Heart left ventricle (tissue), 16 donors: ENCODE measurements at regions not wholly inside any gene's neighbourhood (a gene's known extent, or its start where the extent isn't known, plus 50 kb on each side); places are given as distances from the start of the nearest gene placed in this dataset.

Experiments
- ATAC-seq, 4 donors: fragments of 200-7000 bp; cut with Tn5 transposase; one replicate each; pipeline ENCODE4 v1.9.1; 2020 to 2022; ENCODE audit warnings: moderate library complexity in 4 of 4, mild to moderate bottlenecking in 3 of 4, moderate number of reproducible peaks in 1 of 4
- DNase-seq, 5 donors: peaks; one replicate each; pipeline ENCODE4 v3.0.0-alpha.2; 2020
- H3K27ac ChIP-seq, 12 donors: fragments of 200-600 bp; sonication (generic) in 4 of 12; one replicate each; pipeline versions ENCODE4 v1.5.0 to v1.8.0; 2016 to 2022; ENCODE audit warnings: mild to moderate bottlenecking in 2 of 12
- H3K27me3 ChIP-seq, 9 donors: fragments of 200-600 bp; sonication (generic) in 2 of 9; one replicate each; pipeline versions ENCODE4 v1.5.1 to v1.8.0; 2016 to 2022; ENCODE audit warnings: mild to moderate bottlenecking in 3 of 9
- H3K36me3 ChIP-seq, 9 donors: fragments of 200-600 bp; sonication (generic) in 2 of 9; one replicate each; pipeline versions ENCODE4 v1.5.0 to v1.8.0; 2018 to 2022; ENCODE audit warnings: mild to moderate bottlenecking in 2 of 9
- H3K4me1 ChIP-seq, 12 donors: fragments of 200-600 bp; sonication (generic) in 4 of 12; one replicate each; pipeline versions ENCODE4 v1.5.0 to v1.8.0; 2016 to 2022; ENCODE audit warnings: mild to moderate bottlenecking in 3 of 12
- H3K4me3 ChIP-seq, 12 donors: fragments of 200-600 bp; sonication (generic) in 4 of 12; one replicate each; pipeline versions ENCODE4 v1.5.0 to v1.8.0; 2017 to 2022; ENCODE audit warnings: mild to moderate bottlenecking in 9 of 12, moderate library complexity in 4 of 12
- H3K9me3 ChIP-seq, 12 donors: fragments of 200-600 bp; sonication (generic) in 4 of 12; one replicate each; pipeline versions ENCODE4 v1.5.0 to v1.8.0; 2016 to 2022; ENCODE audit warnings: mild to moderate bottlenecking in 1 of 12
- POLR2A ChIP-seq, 2 donors: fragments of 450-650 bp; IDR thresholded peaks; one replicate each; pipeline ENCODE4 v1.6.1; 2017; ENCODE audit warnings: antibody characterized with exemption in 2 of 2, mild to moderate bottlenecking in 2 of 2, moderate library complexity in 2 of 2
- WGBS, 4 donors: extraction: QIAGEN DNeasy Blood & Tissue Kit in 2 of 4; methylation state at CpG; one replicate each; pipeline versions ENCODE4 v1.1.5 to v1.1.7; 2013 to 2018; 5-methylcytosine and 5-hydroxymethylcytosine counted together
- intact Hi-C, 10 donors: fragments of 100-400 bp; cut with DNase I; formaldehyde crosslinking; loops; one replicate each; pipeline versions ENCODE4 v1.11.1 to v1.14.2; 2022
- TF ChIP-seq, protein P1 (sequence below), 12 donors: fragments of 200-600 bp; sonication (generic) in 4 of 12; IDR thresholded peaks; one replicate each; pipeline versions ENCODE4 v1.5.0 to v1.8.0; 2018 to 2022; ENCODE audit warnings: antibody characterized with exemption in 12 of 12, mild to moderate bottlenecking in 5 of 12
- donor health status: ischemic (EF 13 %, LVEDD 7.1; RV severe dilation, severe dysfunction).
- donor health status: healthy with polysubstance abuse.
- donor health status: DM: no; HTN: yes; CAD: no.
- donor health status: DM: no; HTN: no; CAD: no.
- donor health status: ischemic (EF 25% LVEDD 6.9; RV normal size, moderate dysfunction).
- donor health status: ischemic (EF 25% LVEDD 5.7; RV mildly dilated, moderate dysfunction).
- donor health status: healthy.
- donor health status: DM: yes; HTN: yes; CAD: no.
- donor health status: ischemic (EF 35%, LVEDD 5.7; RV mildly dilated, moderate dysfunction).
- donor health status: nonischemic (EF 11% LVEDD 7.7; RV severe dilation, severe dysfunction).
- donor health status: DM: yes; HTN: yes; CAD: no.
- donor health status: PGD.
- donor health status: ischemic (EF 29% LVEDD 5.4; RV normal size, mild dysfunction).
- donor health status: nonischemic (EF 23%, LVEDD 6.1; RV moderate dilation, normal function).

DNA sequence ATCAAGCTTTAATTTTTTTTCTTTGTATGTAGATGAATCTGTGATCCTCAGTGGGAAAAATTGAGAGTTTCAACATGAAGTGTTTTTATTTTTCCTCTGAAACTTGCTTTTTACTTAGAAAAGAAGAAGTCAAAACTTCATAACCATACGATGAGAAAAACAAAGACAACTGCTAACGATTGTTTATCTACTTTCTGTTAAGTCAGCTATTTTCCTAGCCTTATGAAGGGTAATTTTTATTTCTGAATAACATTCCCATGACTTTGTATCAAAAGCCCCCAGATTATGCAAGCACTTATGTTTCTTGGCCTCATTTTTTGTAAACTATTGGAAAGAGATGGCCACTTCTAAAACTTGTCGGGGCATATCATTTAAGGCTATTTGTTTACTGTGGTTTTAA, 645.1 kb upstream of the PRKX start:
- Histone ChIP-seq H3K4me1 (no peaks in the 10 kb centered on the region), H3K27ac (no peak overlapping the region), H3K36me3 (no peaks in the 10 kb centered on the region), H3K4me3 (no peak overlapping the region), H3K27me3 (no peaks in the 10 kb centered on the region), H3K9me3 (no peaks in the 10 kb centered on the region)
- no peak for DNase-seq
- TF ChIP-seq, protein P1, sequence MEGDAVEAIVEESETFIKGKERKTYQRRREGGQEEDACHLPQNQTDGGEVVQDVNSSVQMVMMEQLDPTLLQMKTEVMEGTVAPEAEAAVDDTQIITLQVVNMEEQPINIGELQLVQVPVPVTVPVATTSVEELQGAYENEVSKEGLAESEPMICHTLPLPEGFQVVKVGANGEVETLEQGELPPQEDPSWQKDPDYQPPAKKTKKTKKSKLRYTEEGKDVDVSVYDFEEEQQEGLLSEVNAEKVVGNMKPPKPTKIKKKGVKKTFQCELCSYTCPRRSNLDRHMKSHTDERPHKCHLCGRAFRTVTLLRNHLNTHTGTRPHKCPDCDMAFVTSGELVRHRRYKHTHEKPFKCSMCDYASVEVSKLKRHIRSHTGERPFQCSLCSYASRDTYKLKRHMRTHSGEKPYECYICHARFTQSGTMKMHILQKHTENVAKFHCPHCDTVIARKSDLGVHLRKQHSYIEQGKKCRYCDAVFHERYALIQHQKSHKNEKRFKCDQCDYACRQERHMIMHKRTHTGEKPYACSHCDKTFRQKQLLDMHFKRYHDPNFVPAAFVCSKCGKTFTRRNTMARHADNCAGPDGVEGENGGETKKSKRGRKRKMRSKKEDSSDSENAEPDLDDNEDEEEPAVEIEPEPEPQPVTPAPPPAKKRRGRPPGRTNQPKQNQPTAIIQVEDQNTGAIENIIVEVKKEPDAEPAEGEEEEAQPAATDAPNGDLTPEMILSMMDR (IDR thresholded peaks at IDR 0.05), result no peak
- no peak for TF ChIP-seq POLR2A (IDR thresholded peaks at IDR 0.05)
- intact Hi-C loops, result no loop called here
- no peak for ATAC-seq
- WGBS, 4 donors, result 85 to 88% (median 87%) methylated on average over 3 of the region's 3 CpGs

DNA sequence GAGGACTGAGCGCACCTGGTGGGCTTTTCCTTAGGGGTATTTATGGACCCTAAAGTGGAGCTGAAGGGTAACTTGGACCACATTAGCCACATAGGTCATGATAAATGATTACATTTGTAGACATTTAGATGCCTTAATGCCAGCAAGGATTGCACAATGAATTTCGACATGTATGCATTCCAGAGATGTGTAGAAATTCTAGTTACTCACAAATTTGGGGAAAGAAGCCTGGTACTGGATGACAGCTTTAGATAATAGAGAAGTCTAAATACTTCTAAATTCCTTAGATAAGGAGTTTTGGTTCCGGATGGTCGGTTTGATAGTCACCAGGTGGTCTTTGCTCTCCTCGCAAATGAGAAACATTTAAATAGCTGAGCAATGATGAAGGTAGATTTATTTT, 609.5 kb upstream of the PRKX start:
- no peaks in the 10 kb centered on the region for H3K27me3 ChIP-seq
- H3K4me3 ChIP-seq, result no peak overlapping the region
- DNase-seq, result no peak
- TF ChIP-seq POLR2A (IDR thresholded peaks at IDR 0.05), result no peak
- TF ChIP-seq, protein P1 (IDR thresholded peaks at IDR 0.05), result no peak
- intact Hi-C loops, result no loop called here
- 62 to 75% (median 69%) methylated on average over 5 of the region's 5 CpGs for WGBS, 4 donors
- no peaks in the 10 kb centered on the region for H3K9me3 ChIP-seq
- ATAC-seq, result no peak
- no peaks in the 10 kb centered on the region for H3K4me1 ChIP-seq
- no peak overlapping the region for H3K27ac ChIP-seq
- no peaks in the 10 kb centered on the region for H3K36me3 ChIP-seq

DNA sequence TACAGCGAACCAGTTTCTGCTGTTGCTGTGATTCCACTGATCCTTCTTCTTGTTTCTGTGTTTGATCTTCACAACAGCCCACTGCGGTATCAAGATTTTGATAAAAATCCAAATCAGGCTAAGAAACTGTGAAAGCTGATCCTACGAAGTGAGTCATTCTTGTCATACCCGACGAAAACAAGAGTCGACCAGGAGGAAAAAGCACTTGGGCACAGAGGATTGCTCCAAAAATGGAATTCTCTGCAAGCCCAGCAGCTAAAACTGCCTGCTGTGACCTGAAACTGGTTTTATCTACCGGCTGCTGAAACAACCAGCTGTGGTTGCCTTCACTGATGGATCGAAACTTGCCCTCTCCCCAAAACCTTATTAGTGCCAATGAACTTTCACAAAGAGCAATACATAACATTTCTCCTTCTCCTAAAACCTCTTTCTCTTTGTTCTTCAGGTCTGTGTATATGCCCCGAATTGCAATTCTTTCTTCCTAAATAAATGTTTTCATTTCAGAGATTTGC, 607.0 kb upstream of the PRKX start:
- Histone ChIP-seq H3K36me3 (no peaks in the 10 kb centered on the region), H3K27ac (no peak overlapping the region), H3K4me1 (no peaks in the 10 kb centered on the region), H3K4me3 (no peak overlapping the region), H3K9me3 (no peaks in the 10 kb centered on the region), H3K27me3 (no peaks in the 10 kb centered on the region)
- no peak for ATAC-seq
- intact Hi-C loops, result no loop called here
- TF ChIP-seq POLR2A (IDR thresholded peaks at IDR 0.05), result no peak
- TF ChIP-seq, protein P1 (IDR thresholded peaks at IDR 0.05), result no peak
- 26 to 35% (median 31%) methylated on average over 9 of the region's 9 CpGs for WGBS, 4 donors
- DNase-seq, result no peak

DNA sequence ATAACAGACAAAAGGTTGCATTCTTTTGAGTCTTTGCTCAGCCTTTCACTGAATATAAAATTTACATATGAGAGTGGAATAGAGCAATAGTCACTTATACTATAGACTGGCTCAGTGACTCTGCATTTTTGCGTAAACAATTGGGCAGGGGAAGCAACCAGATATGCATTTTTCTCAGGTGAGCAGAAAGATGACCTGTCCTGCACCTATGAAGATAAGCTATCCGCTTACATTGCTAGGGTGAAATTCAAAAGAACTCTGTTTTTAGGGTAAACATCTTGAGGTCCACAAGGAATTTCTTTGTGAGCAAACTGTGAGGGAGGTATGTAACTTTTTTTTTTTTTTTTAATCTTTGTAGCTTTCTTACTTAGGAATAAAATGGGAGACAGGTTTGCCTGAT, 602.4 kb upstream of the PRKX start:
- TF ChIP-seq POLR2A (IDR thresholded peaks at IDR 0.05), result no peak
- TF ChIP-seq, protein P1 (IDR thresholded peaks at IDR 0.05), result no peak
- Histone ChIP-seq H3K4me1 (no peaks in the 10 kb centered on the region), H3K4me3 (no peak overlapping the region), H3K27me3 (no peaks in the 10 kb centered on the region), H3K36me3 (no peaks in the 10 kb centered on the region), H3K9me3 (no peaks in the 10 kb centered on the region), H3K27ac (no peak overlapping the region)
- DNase-seq (no peak), ATAC-seq (no peak)
- intact Hi-C loops, result no loop called here
- 83 to 89% (median 86%) methylated on average over 2 of the region's 2 CpGs for WGBS, 4 donors
